Fibroblast of lung (primary cell): ENCODE measurements at regions not wholly inside any gene's neighbourhood (a gene's known extent, or its start where the extent isn't known, plus 50 kb on each side); places are given as distances from the start of the nearest gene placed in this dataset.

Experiments used
- CTCF ChIP-seq, 2 donors: IDR thresholded peaks in 1 of 2; conservative IDR thresholded peaks in 1 of 2; 1 replicate in 1 of 2; 2 replicates in 1 of 2; pipeline ENCODE4 v1.5.1; 2011 to 2012; ENCODE audit warnings: low read length in 2 of 2, control low read depth in 1 of 2, inconsistent platforms in 1 of 2, low read depth in 1 of 2, mild to moderate bottlenecking in 1 of 2
- EZH2 ChIP-seq: IDR thresholded peaks from 2 replicates; pipeline ENCODE4 v1.5.1; 2012; ENCODE audit warnings: low read length, control low read depth, mild to moderate bottlenecking; ENCODE audit errors: missing control alignments

DNA sequence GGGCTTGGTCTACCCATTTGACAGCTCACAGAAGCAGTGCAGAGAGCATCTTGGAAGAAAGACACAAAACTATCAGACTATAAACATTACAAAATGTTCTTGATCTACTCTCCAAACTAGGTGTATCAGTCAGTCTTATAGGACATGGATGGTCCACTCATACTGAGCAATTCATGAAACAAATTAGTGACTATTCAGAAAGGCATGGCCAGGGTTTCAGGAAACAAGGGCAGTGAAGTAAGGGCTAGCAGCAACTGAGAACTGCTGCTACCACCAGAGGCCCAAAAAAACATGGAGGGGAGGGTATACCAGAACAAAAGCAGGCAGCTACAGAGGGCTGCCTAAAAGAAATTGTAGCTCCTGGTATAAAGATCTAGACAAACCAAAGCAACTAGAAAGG, 287.0 kb downstream of the PIK3R1 start:
- TF ChIP-seq CTCF (conservative IDR thresholded peaks at IDR 0.05 in 1 of 2, IDR thresholded peaks at IDR 0.05 in 1 of 2; ENCODE audit: low read depth in 1 of 2, low read length in 2 of 2) = no peak
- TF ChIP-seq EZH2 = no peak
